ENCODE measurements at regions not wholly inside any gene's neighbourhood (a gene's known extent, or its start where the extent isn't known, plus 50 kb on each side); places are given as distances from the start of the nearest gene placed in this dataset.

- no peak for TF ChIP-seq KIAA2018 (CRISPR knock-in tag; IDR thresholded peaks at IDR 0.05; ENCODE audit: borderline replicate concordance)
- TF ChIP-seq SIN3B (IDR thresholded peaks at IDR 0.05; ENCODE audit: low read length): no peak
- TF ChIP-seq TAF1 (CRISPR knock-in tag; IDR thresholded peaks at IDR 0.05): no peak
- TF ChIP-seq EZH2 (conservative IDR thresholded peaks at IDR 0.05; ENCODE audit: low read depth, low read length): no peak
- no peak for TF ChIP-seq POLR2AphosphoS5 (IDR thresholded peaks at IDR 0.05; ENCODE audit: low read depth, low read length)
- TF ChIP-seq SETDB1 (CRISPR knock-in tag; IDR thresholded peaks at IDR 0.05; ENCODE audit: borderline replicate concordance): no peak
- TF ChIP-seq CTCF (CRISPR knock-in tag; IDR thresholded peaks at IDR 0.05): no peak
- TF ChIP-seq ZFP41 (CRISPR knock-in tag; IDR thresholded peaks at IDR 0.05; ENCODE audit: borderline replicate concordance): no peak
- no peak for TF ChIP-seq SMAD1 (CRISPR knock-in tag; IDR thresholded peaks at IDR 0.05; ENCODE audit: borderline replicate concordance, low read depth)
- TF ChIP-seq HDAC2 (CRISPR knock-in tag; IDR thresholded peaks at IDR 0.05): no peak
- no peak for TF ChIP-seq RAD51 (IDR thresholded peaks at IDR 0.05; ENCODE audit: borderline replicate concordance)
- TF ChIP-seq ATF4 (CRISPR knock-in tag; IDR thresholded peaks at IDR 0.05): no peak
- TF ChIP-seq TAF15 (IDR thresholded peaks at IDR 0.05; ENCODE audit: low read depth, low read length, poor library complexity, severe bottlenecking): no peak
Measured at GRCh38 chr6:165106261-165106660, 203.1 kb downstream of the C6orf118 start.

Data from HepG2 (cell line).